A549 (cell line): ENCODE measurements at regions not wholly inside any gene's neighbourhood (a gene's known extent, or its start where the extent isn't known, plus 50 kb on each side); places are given as distances from the start of the nearest gene placed in this dataset.

Source experiments
- ATAC-seq, 2 experiments: fragments of 200-7000 bp in 1 of 2; fragments of >200 bp in 1 of 2; cut with Nextera tagmentation in 1 of 2; cut with Tn5 transposase in 1 of 2; 3 replicates each; pipeline versions ENCODE4 v1.8.0 to v1.9.1; 2018 to 2020; ENCODE audit warnings: mild to moderate bottlenecking in 1 of 2, moderate library complexity in 1 of 2
- CTCF ChIA-PET: fragments of 300-600 bp; sonication (Branson Sonifier 250); formaldehyde crosslinking; extraction: SDS; loops from one replicate; lab custom pipeline; 2021; ENCODE audit warnings: antibody characterized with exemption, inconsistent platforms; lab: Yijun Ruan, JAX
- POLR2A ChIA-PET: fragments of 350-600 bp; formaldehyde crosslinking; extraction: SDS; loops from one replicate; lab custom pipeline; 2021; ENCODE audit warnings: antibody characterized with exemption, inconsistent platforms; lab: Yijun Ruan, JAX
- DNase-seq, 2 experiments: peaks; one replicate each; pipeline versions ENCODE4 v3.0.0 to v3.0.0-alpha.2; 2011 to 2016; ENCODE audit warnings: low read depth in 1 of 2, low spot score in 1 of 2
- FAIRE-seq: peaks from 2 replicates; lab custom pipeline; 2011; peaks lifted over from hg19 to GRCh38; lab: Jason Lieb, UNC
- H3K27ac ChIP-seq, 2 experiments: fragments of >200 bp; sonication (Bioruptor Twin); formaldehyde crosslinking; 3 replicates each; pipeline ENCODE4 v1.5.1; 2016 to 2017
- H3K4me1 ChIP-seq: fragments of >200 bp; sonication (Bioruptor Twin); formaldehyde crosslinking; 3 replicates; pipeline ENCODE4 v1.6.1; 2016
- H3K4me2 ChIP-seq: fragments of >200 bp; sonication (Bioruptor Twin); formaldehyde crosslinking; 3 replicates; pipeline ENCODE4 v1.6.1; 2016
- H3K4me3 ChIP-seq: fragments of >200 bp; sonication (Bioruptor Twin); formaldehyde crosslinking; 3 replicates; pipeline ENCODE4 v1.5.1; 2016
- H3K9me3 ChIP-seq: fragments of >200 bp; sonication (Bioruptor Twin); formaldehyde crosslinking; 3 replicates; pipeline ENCODE4 v1.6.1; 2016
- CHD2 ChIP-seq: fragments of 150-350 bp; IDR thresholded peaks from 2 replicates; pipeline ENCODE4 v1.6.1; 2014; ENCODE audit warnings: low read length; ENCODE audit not compliant: partially characterized antibody
- CHD4 ChIP-seq: fragments of 200-600 bp; sonication (generic); IDR thresholded peaks from 2 replicates; pipeline ENCODE4 v1.6.1; 2016; ENCODE audit warnings: antibody characterized with exemption, mild to moderate bottlenecking, borderline replicate concordance
- CTCF ChIP-seq: fragments of >200 bp; sonication (Bioruptor Twin); formaldehyde crosslinking; IDR thresholded peaks from 3 replicates; pipeline ENCODE4 v1.5.1; 2016
- E2F6 ChIP-seq: IDR thresholded peaks from 2 replicates; pipeline ENCODE4 v1.6.1; 2012; ENCODE audit warnings: low read depth, borderline replicate concordance
- ELK1 ChIP-seq: fragments of 150-350 bp; IDR thresholded peaks from 2 replicates; pipeline ENCODE4 v1.6.1; 2014; ENCODE audit warnings: low read depth, mild to moderate bottlenecking, low read length
- EP300 ChIP-seq, 2 experiments: fragments of >200 bp; sonication (Bioruptor Twin); formaldehyde crosslinking; IDR thresholded peaks; 2 replicates in 1 of 2; 3 replicates in 1 of 2; pipeline ENCODE4 v1.6.1; 2016 to 2017
- FOSB ChIP-seq: fragments of 250-450 bp; sonication (Bioruptor Pico); IDR thresholded peaks from 2 replicates; pipeline ENCODE4 v1.5.0; 2020; ENCODE audit warnings: mild to moderate bottlenecking, moderate library complexity
- HES2 ChIP-seq: fragments of >200 bp; sonication (Bioruptor Twin); formaldehyde crosslinking; IDR thresholded peaks from 2 replicates; pipeline ENCODE4 v1.6.1; 2016
- HEYL ChIP-seq: fragments of 250-450 bp; sonication (Bioruptor Pico); IDR thresholded peaks from 2 replicates; pipeline ENCODE4 v1.8.0; 2021; ENCODE audit warnings: mild to moderate bottlenecking, moderate library complexity
- HOXB13 ChIP-seq: fragments of 250-450 bp; sonication (Bioruptor Pico); IDR thresholded peaks from 2 replicates; pipeline ENCODE4 v1.5.0; 2020; ENCODE audit warnings: low read depth, mild to moderate bottlenecking, moderate library complexity
- JUNB ChIP-seq: fragments of >200 bp; sonication (Bioruptor Twin); formaldehyde crosslinking; IDR thresholded peaks from 2 replicates; pipeline ENCODE4 v1.6.1; 2016
- KDM1A ChIP-seq: fragments of 200-600 bp; sonication (generic); IDR thresholded peaks from 2 replicates; pipeline ENCODE4 v1.6.1; 2016; ENCODE audit warnings: low read depth, mild to moderate bottlenecking
- MAFK ChIP-seq: fragments of 450-650 bp; IDR thresholded peaks from 2 replicates; pipeline ENCODE4 v1.6.1; 2014; ENCODE audit not compliant: partially characterized antibody
- NR3C1 ChIP-seq: fragments of >200 bp; sonication (Bioruptor Twin); formaldehyde crosslinking; IDR thresholded peaks from 3 replicates; pipeline ENCODE4 v1.6.1; 2017
- PBX3 ChIP-seq: IDR thresholded peaks from 2 replicates; pipeline ENCODE4 v1.6.1; 2012
- PHF8 ChIP-seq: fragments of 200-600 bp; sonication (generic); IDR thresholded peaks from 2 replicates; pipeline ENCODE4 v1.6.1; 2016; ENCODE audit warnings: low read depth, mild to moderate bottlenecking, antibody characterized with exemption, moderate library complexity, borderline replicate concordance
- POLR2A ChIP-seq: IDR thresholded peaks from 2 replicates; pipeline ENCODE4 v1.6.1; 2012; ENCODE audit warnings: mild to moderate bottlenecking, low read length
- RAD21 ChIP-seq, 2 experiments: fragments of >200 bp in 1 of 2; sonication (Bioruptor Twin) in 1 of 2; formaldehyde crosslinking in 1 of 2; IDR thresholded peaks in 1 of 2; conservative IDR thresholded peaks in 1 of 2; 2 replicates in 1 of 2; 3 replicates in 1 of 2; pipeline ENCODE4 v1.6.1; 2012 to 2018; ENCODE audit warnings: inconsistent platforms in 1 of 2
- RCOR1 ChIP-seq: fragments of 150-350 bp; IDR thresholded peaks from 2 replicates; pipeline ENCODE4 v1.6.1; 2014; ENCODE audit warnings: antibody characterized with exemption, low read length, low read depth
- RFX5 ChIP-seq: fragments of 450-650 bp; IDR thresholded peaks from 2 replicates; pipeline ENCODE4 v1.7.1; 2014; ENCODE audit warnings: antibody characterized with exemption, mild to moderate bottlenecking, moderate library complexity
- TFCP2L1 ChIP-seq: fragments of 250-450 bp; sonication (Bioruptor Pico); IDR thresholded peaks from 2 replicates; pipeline ENCODE4 v1.5.0; 2021; ENCODE audit warnings: mild to moderate bottlenecking
- TP53 ChIP-seq: fragments of 250-450 bp; sonication (Bioruptor Pico); IDR thresholded peaks from 2 replicates; pipeline ENCODE4 v1.5.0; 2021; ENCODE audit warnings: mild to moderate bottlenecking, moderate library complexity
- USF2 ChIP-seq: fragments of 450-650 bp; IDR thresholded peaks from 2 replicates; pipeline ENCODE4 v1.6.1; 2014; ENCODE audit warnings: antibody characterized with exemption
- ZC3H11A ChIP-seq: fragments of 450-650 bp; IDR thresholded peaks from 2 replicates; pipeline ENCODE4 v1.6.1; 2014; ENCODE audit warnings: antibody characterized with exemption, mild to moderate bottlenecking
- ZFP36 ChIP-seq: fragments of 450-650 bp; IDR thresholded peaks from 2 replicates; pipeline ENCODE4 v1.6.1; 2014; ENCODE audit warnings: borderline replicate concordance; ENCODE audit not compliant: partially characterized antibody
- ZNF302 ChIP-seq: fragments of 250-450 bp; sonication (Bioruptor Pico); IDR thresholded peaks from 2 replicates; pipeline ENCODE4 v1.9.0; 2021; ENCODE audit warnings: inconsistent platforms, mild to moderate bottlenecking, moderate library complexity
- WGBS: methylation state at CpG from one replicate; pipeline ENCODE4 v1.1.6; 2017; ENCODE audit errors: missing lambda C conversion rate; 5-methylcytosine and 5-hydroxymethylcytosine counted together

- Histone ChIP-seq H3K9me3 (no peaks in the 10 kb centered on the region), H3K4me1 (no peaks in the 10 kb centered on the region), H3K4me3 (no peak overlapping the region), H3K4me2 (no peak overlapping the region), H3K27ac (no peak overlapping the region)
- POLR2A ChIA-PET = no interaction called here
- no peak for ATAC-seq
- no peak for FAIRE-seq
- WGBS = 65% methylated on average over 5 of the region's 5 CpGs
- DNase-seq = no peak
- CTCF ChIA-PET = interaction anchor here (0.9 to 1.2 kb wide), 2 partner anchors 8 to 531 kb away, joined by 3 read pairs; no protein-coding TSS in a partner anchor
- TF ChIP-seq CTCF = no peak
- TF ChIP-seq RFX5 = no peak
- no peak for TF ChIP-seq CHD4
- TF ChIP-seq USF2 = no peak
- no peak for TF ChIP-seq ELK1
- TF ChIP-seq MAFK = no peak
- TF ChIP-seq NR3C1 = no peak
- no peak for TF ChIP-seq HOXB13 (CRISPR knock-in tag)
Measured at GRCh38 chr10:36248304-36248981, 606.3 kb upstream of the FZD8 start.

- no peak for DNase-seq
- H3K4me1 ChIP-seq = no peaks in the 10 kb centered on the region
- FAIRE-seq = no peak
- no peaks in the 10 kb centered on the region for H3K9me3 ChIP-seq
- WGBS = 60% methylated on average over 1 of the region's 2 CpGs
- no peak for TF ChIP-seq ZFP36
- no peak overlapping the region for H3K4me3 ChIP-seq
- H3K27ac ChIP-seq = no peak overlapping the region
- ChIA-PET POLR2A (no interaction called here), CTCF (interaction anchor here (1.2 kb wide), 1 partner anchor 9 kb away, joined by 3 read pairs; no protein-coding TSS in a partner anchor)
- no peak overlapping the region for H3K4me2 ChIP-seq
- ATAC-seq = no peak
Measured at GRCh38 chr10:36247478-36247877, 605.4 kb upstream of the FZD8 start.

- H3K9me3 ChIP-seq = peaks cover 8% of the 10 kb centered on the region; the same call in 2 of the 3 replicates
- DNase-seq (no peak), ATAC-seq (no peak)
- POLR2A ChIA-PET = no interaction called here
- H3K4me1 ChIP-seq = no peaks in the 10 kb centered on the region
- H3K4me2 ChIP-seq = no peak overlapping the region
- TF ChIP-seq KDM1A = no peak
- no peak for TF ChIP-seq CHD4
- no peak for TF ChIP-seq HES2
- no peak for TF ChIP-seq ELK1
- no peak for TF ChIP-seq CHD2
- TF ChIP-seq EP300 (IDR thresholded peaks at IDR 0.05) = no peak
- no peak for TF ChIP-seq RCOR1
- TF ChIP-seq TFCP2L1 (CRISPR knock-in tag) = no peak
- no peak for TF ChIP-seq ZC3H11A
- no peak for TF ChIP-seq PHF8
- no peak for TF ChIP-seq JUNB
- TF ChIP-seq RAD21 (conservative IDR thresholded peaks at IDR 0.05 in 1 of 2, IDR thresholded peaks at IDR 0.05 in 1 of 2) = no peak
- no peak for TF ChIP-seq POLR2A
- no peak for TF ChIP-seq ZNF302 (CRISPR knock-in tag)
- no peak for TF ChIP-seq HEYL
- TF ChIP-seq PBX3 = no peak
- no peak for TF ChIP-seq E2F6
- TF ChIP-seq FOSB (CRISPR knock-in tag) = no peak
- no peak for TF ChIP-seq NR3C1
- no peak for TF ChIP-seq TP53 (CRISPR knock-in tag)
- TF ChIP-seq, all 56 proteins: peak for 0
- CTCF ChIA-PET = no interaction called here
- 35% methylated on average over 2 of the region's 2 CpGs for WGBS
- Histone ChIP-seq H3K27ac (no peak overlapping the region), H3K4me3 (no peak overlapping the region)
- no peak for FAIRE-seq
Measured at GRCh38 chr10:36236931-36237330, 594.8 kb upstream of the FZD8 start.
